D721Med (cell line): ENCODE measurements at regions not wholly inside any gene's neighbourhood (a gene's known extent, or its start where the extent isn't known, plus 50 kb on each side); places are given as distances from the start of the nearest gene placed in this dataset.

Experiments used
- DNase-seq: peaks from one replicate; pipeline ENCODE4 v3.0.0; 2011; ENCODE audit warnings: low spot score; ENCODE audit not compliant: insufficient read length
- FAIRE-seq: peaks from 2 replicates; lab custom pipeline; 2011; peaks lifted over from hg19 to GRCh38; lab: Jason Lieb, UNC
- CTCF ChIP-seq: IDR thresholded peaks from 2 replicates; pipeline ENCODE4 v1.5.1; 2012; ENCODE audit warnings: mild to moderate bottlenecking, control low read depth; ENCODE audit not compliant: insufficient read depth; ENCODE audit errors: missing control alignments

DNA sequence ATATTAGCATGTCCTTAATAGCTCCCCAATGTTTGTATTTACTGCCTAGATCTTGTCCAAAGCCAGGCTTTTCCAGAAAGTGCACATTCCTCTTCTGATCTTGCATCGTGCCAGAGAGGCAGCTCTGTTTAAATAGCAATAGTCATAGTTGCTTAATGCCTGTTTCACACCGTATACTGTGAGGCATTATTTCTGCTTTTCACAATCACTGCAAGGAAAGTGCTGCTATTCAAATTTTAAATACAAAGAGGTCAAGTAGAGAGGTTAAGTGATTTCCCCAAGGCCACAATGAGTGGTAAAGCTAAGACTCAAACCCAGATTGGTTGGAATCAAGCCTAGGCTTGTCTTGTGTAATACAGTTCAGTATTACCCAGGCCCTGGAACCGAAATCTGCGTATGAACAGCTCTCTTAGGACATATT lies 153.6 kb downstream of the SNX18 start:
- TF ChIP-seq CTCF: no peak
- DNase-seq: no peak
- FAIRE-seq: no peak

DNA sequence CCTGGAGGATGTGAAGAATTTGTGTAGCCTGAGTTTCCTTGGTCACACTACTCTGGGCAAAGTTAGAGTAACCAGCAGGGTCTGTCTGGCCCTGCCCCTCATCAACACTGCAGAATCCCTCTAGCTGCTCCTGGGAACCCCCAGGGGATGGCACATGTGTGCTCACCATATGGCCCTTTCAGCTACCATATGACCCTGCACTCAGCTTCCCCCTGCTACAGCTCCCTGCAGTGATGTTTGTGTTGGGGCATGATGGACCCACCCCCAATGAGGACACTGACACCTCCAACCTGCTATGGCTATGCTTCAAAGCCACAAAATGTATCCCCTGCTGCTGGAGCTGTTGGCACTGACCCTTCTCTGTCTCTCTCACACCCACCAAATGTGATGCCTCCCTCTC lies 152.7 kb downstream of the SNX18 start:
- no peak for TF ChIP-seq CTCF
- no peak for FAIRE-seq

DNA sequence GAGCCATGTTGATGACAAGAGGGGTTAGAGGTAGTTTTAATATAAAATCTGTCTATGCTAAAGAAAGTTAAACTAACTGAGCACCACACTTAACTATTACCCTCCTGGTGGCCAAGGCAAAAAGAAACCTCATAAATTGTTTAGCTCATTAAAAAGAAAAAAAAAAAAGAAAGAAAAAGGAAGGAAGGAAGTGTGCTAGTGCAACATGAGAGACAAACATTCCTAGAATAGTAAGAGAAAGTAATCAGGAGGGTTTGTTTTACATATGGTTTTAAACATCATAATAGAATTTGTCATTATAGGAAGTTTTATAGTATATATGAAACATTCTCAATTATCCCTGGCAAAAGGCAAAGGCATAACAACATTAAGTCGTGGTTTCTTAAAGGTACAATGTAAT lies 152.3 kb downstream of the SNX18 start:
- FAIRE-seq (no peak), DNase-seq (no peak)
- TF ChIP-seq CTCF: no peak

More for the DNA sequence above, 152.7 kb downstream of the SNX18 start:
- DNase-seq: no peak

DNA sequence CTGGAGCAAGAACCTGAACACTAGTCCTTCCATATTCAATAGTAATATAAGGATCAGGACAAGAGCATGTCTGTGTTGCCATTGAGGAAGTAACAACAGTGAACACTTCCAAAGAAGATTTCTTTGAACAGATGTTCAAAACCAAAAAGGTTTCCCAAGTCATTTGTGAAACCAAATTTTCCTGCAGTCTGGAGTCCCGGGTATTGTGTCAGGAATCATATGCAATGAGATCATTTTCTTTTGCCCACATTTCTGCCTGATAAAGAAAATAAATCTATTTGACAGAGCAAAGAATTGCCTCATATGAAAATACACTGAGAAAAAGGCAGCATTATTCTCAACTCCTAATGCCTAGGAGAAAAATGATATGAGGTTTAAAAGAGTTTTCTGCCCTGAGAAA lies 151.7 kb downstream of the SNX18 start:
- DNase-seq (no peak), FAIRE-seq (no peak)
- TF ChIP-seq CTCF: no peak

DNA sequence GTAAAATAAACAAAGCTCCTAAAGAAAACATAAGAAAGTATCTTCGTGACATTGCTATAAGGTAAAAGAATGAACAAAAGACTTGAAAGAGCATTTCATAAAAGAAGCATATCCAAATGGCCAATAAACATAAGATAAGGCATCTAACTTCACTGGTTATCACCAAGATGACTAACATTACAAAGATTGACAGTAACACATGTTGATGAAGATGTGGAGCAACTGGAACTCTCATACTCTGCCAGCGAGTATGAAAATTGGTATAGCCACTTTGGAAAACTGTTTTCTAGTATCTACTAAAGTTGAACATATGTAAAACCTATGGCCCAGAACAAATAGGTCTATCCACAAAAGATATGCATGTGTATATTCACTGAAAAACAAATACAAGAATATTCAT lies 150.5 kb downstream of the SNX18 start:
- TF ChIP-seq CTCF: no peak
- DNase-seq (no peak), FAIRE-seq (no peak)

- FAIRE-seq: no peak
- no peak for DNase-seq
Observed at GRCh38 chr5:54667136-54667535, 149.6 kb downstream of the SNX18 start.

GRCh38 chr5:54663866-54664265 lies 146.3 kb downstream of the SNX18 start:
- TF ChIP-seq CTCF: no peak
- DNase-seq (no peak), FAIRE-seq (no peak)

More at GRCh38 chr5:54667136-54667535, 149.6 kb downstream of the SNX18 start:
- TF ChIP-seq CTCF: no peak
